ENCODE measurements at regions not wholly inside any gene's neighbourhood (a gene's known extent, or its start where the extent isn't known, plus 50 kb on each side); places are given as distances from the start of the nearest gene placed in this dataset.

DNA sequence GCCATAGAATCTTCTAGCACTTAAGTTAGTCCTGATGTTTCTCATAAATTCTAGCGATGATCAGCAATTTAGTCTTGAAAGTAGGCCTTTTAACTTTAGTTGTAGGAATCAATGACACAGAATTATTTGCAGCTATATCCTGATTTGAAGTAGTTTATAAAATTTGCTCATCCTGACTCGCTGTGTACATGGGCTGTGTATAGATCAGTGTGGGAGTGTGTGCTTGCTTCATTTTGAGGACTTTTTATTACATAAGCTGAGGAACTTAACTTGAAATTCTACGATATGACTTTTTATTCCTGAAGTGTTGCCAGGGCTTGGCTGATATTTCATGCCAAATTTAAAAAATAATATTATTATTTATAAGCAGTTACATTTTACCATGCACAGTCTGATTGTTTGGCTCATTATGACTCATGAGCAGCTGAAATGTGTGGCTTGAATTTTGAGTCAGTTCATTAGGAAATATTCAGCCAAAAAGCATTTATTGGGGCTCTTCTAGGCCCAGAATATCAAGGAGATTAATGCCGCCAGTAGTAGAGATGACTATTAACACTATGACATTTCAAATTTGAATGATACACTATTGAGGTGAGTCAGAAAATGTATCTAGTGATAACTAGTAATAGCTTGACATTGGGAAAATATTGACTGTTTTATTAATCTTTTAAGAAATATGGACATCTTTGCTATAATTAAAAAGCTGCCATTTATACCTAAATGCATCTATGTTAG lies 128.9 kb upstream of the LIMCH1 start:
- no peaks in the 10 kb centered on the region for H3K27me3 ChIP-seq (replicated peaks in 1 of 4; ENCODE audit: control extremely low read depth in 1 of 4, control insufficient read depth in 3 of 4, insufficient read depth in 4 of 4, low read length in 3 of 4)
- H3K4me3 ChIP-seq (ENCODE audit: control extremely low read depth in 1 of 5, extremely low read depth in 1 of 5, insufficient read depth in 1 of 5, low read depth in 2 of 5, low read length in 4 of 5) = no peak overlapping the region
- Mint-ChIP-seq H3K4me1 (no peaks in the 10 kb centered on the region), H3K4me3 (no peak overlapping the region), H3K27ac (no peak overlapping the region), H3K9me3 (ENCODE audit: insufficient read depth) (no peaks in the 10 kb centered on the region), H3K27me3 (peaks cover 28% of the 10 kb centered on the region)
- ChIA-PET CTCF (no interaction called here), POLR2A (no interaction called here)
- H3K9me3 ChIP-seq (ENCODE audit: control extremely low read depth in 1 of 3, control insufficient read depth in 2 of 3, insufficient read depth in 1 of 3, low read length in 2 of 3) = no peaks in the 10 kb centered on the region
- H3K9ac ChIP-seq (ENCODE audit: low read length) = no peak overlapping the region
- no peak overlapping the region for H2AFZ ChIP-seq (ENCODE audit: insufficient read depth, low read depth, low read length, poor library complexity, severe bottlenecking)
- intact Hi-C loops (cut with micrococcal nuclease) = no loop called here
- H3K79me2 ChIP-seq (ENCODE audit: control insufficient read depth, insufficient read depth, low read length) = no peaks in the 10 kb centered on the region
- no peak for ATAC-seq (ENCODE audit: low read depth)
- WGBS (ENCODE audit: insufficient coverage) = 95% methylated on average over 2 of the region's 4 CpGs
- TF ChIP-seq, protein P1, sequence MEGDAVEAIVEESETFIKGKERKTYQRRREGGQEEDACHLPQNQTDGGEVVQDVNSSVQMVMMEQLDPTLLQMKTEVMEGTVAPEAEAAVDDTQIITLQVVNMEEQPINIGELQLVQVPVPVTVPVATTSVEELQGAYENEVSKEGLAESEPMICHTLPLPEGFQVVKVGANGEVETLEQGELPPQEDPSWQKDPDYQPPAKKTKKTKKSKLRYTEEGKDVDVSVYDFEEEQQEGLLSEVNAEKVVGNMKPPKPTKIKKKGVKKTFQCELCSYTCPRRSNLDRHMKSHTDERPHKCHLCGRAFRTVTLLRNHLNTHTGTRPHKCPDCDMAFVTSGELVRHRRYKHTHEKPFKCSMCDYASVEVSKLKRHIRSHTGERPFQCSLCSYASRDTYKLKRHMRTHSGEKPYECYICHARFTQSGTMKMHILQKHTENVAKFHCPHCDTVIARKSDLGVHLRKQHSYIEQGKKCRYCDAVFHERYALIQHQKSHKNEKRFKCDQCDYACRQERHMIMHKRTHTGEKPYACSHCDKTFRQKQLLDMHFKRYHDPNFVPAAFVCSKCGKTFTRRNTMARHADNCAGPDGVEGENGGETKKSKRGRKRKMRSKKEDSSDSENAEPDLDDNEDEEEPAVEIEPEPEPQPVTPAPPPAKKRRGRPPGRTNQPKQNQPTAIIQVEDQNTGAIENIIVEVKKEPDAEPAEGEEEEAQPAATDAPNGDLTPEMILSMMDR (IDR thresholded peaks at IDR 0.05) = no peak
- no peak for TF ChIP-seq EZH2 (IDR thresholded peaks at IDR 0.05; ENCODE audit: borderline replicate concordance, insufficient read depth, low read depth, low read length, poor library complexity, severe bottlenecking)
- no peaks in the 10 kb centered on the region for H3K4me1 ChIP-seq (ENCODE audit: control insufficient read depth in 2 of 2, insufficient read depth in 2 of 2, low read length in 2 of 2)
- no peaks in the 10 kb centered on the region for H4K20me1 ChIP-seq (ENCODE audit: control insufficient read depth, insufficient read depth, low read length, poor library complexity, severe bottlenecking)
- H3K36me3 ChIP-seq (replicated peaks in 1 of 2; ENCODE audit: control extremely low read depth in 1 of 2, control insufficient read depth in 1 of 2, extremely low read depth in 1 of 2, insufficient read depth in 2 of 2, low read length in 1 of 2) = no peaks in the 10 kb centered on the region
- DNase-seq = no peak
- no peak overlapping the region for H3K27ac ChIP-seq (ENCODE audit: low read length in 2 of 2)
- no peak overlapping the region for H3K4me2 ChIP-seq (replicated peaks; ENCODE audit: low read depth, low read length, poor library complexity, severe bottlenecking)

DNA sequence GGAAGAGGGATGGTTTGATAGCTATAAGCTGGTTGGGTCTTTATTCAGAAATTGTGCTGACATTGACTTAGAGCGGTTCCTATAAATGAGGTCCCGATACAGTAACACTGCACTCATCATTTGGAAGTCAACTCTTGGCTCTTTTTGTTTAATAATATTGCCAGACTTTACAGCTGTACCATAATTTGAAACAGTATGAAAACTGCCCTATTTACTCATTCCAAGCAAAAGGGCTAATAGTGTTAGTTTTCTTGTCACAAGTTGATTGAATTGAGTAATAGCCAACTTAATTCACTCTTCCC lies 128.4 kb upstream of the LIMCH1 start:
- no peak for ATAC-seq (ENCODE audit: low read depth)
- no peak overlapping the region for H3K9ac ChIP-seq (ENCODE audit: low read length)
- intact Hi-C loops (cut with micrococcal nuclease) = no loop called here
- Mint-ChIP-seq H3K4me1 (no peaks in the 10 kb centered on the region), H3K27me3 (peaks cover 28% of the 10 kb centered on the region), H3K4me3 (no peak overlapping the region), H3K27ac (no peak overlapping the region), H3K9me3 (ENCODE audit: insufficient read depth) (no peaks in the 10 kb centered on the region)
- H3K27ac ChIP-seq (ENCODE audit: low read length in 2 of 2) = no peak overlapping the region
- H3K9me3 ChIP-seq (ENCODE audit: control extremely low read depth in 1 of 3, control insufficient read depth in 2 of 3, insufficient read depth in 1 of 3, low read length in 2 of 3) = no peaks in the 10 kb centered on the region
- no CpG with 5 or more reads among the region's 2 CpGs for WGBS (ENCODE audit: insufficient coverage)
- no peak overlapping the region for H2AFZ ChIP-seq (ENCODE audit: insufficient read depth, low read depth, low read length, poor library complexity, severe bottlenecking)
- H3K27me3 ChIP-seq (replicated peaks in 1 of 4; ENCODE audit: control extremely low read depth in 1 of 4, control insufficient read depth in 3 of 4, insufficient read depth in 4 of 4, low read length in 3 of 4) = no peaks in the 10 kb centered on the region
- H3K4me3 ChIP-seq (ENCODE audit: control extremely low read depth in 1 of 5, extremely low read depth in 1 of 5, insufficient read depth in 1 of 5, low read depth in 2 of 5, low read length in 4 of 5) = no peak overlapping the region
- no peaks in the 10 kb centered on the region for H3K36me3 ChIP-seq (replicated peaks in 1 of 2; ENCODE audit: control extremely low read depth in 1 of 2, control insufficient read depth in 1 of 2, extremely low read depth in 1 of 2, insufficient read depth in 2 of 2, low read length in 1 of 2)
- ChIA-PET CTCF (no interaction called here), POLR2A (no interaction called here)
- H4K20me1 ChIP-seq (ENCODE audit: control insufficient read depth, insufficient read depth, low read length, poor library complexity, severe bottlenecking) = no peaks in the 10 kb centered on the region
- TF ChIP-seq EZH2 (IDR thresholded peaks at IDR 0.05; ENCODE audit: borderline replicate concordance, insufficient read depth, low read depth, low read length, poor library complexity, severe bottlenecking) = no peak
- TF ChIP-seq, protein P1 (IDR thresholded peaks at IDR 0.05) = no peak
- H3K79me2 ChIP-seq (ENCODE audit: control insufficient read depth, insufficient read depth, low read length) = no peaks in the 10 kb centered on the region
- H3K4me1 ChIP-seq (ENCODE audit: control insufficient read depth in 2 of 2, insufficient read depth in 2 of 2, low read length in 2 of 2) = no peaks in the 10 kb centered on the region
- no peak overlapping the region for H3K4me2 ChIP-seq (replicated peaks; ENCODE audit: low read depth, low read length, poor library complexity, severe bottlenecking)
- no peak for DNase-seq

All from B cell (primary cell).